ENCODE measurements at regions not wholly inside any gene's neighbourhood (a gene's known extent, or its start where the extent isn't known, plus 50 kb on each side); places are given as distances from the start of the nearest gene placed in this dataset.

DNA sequence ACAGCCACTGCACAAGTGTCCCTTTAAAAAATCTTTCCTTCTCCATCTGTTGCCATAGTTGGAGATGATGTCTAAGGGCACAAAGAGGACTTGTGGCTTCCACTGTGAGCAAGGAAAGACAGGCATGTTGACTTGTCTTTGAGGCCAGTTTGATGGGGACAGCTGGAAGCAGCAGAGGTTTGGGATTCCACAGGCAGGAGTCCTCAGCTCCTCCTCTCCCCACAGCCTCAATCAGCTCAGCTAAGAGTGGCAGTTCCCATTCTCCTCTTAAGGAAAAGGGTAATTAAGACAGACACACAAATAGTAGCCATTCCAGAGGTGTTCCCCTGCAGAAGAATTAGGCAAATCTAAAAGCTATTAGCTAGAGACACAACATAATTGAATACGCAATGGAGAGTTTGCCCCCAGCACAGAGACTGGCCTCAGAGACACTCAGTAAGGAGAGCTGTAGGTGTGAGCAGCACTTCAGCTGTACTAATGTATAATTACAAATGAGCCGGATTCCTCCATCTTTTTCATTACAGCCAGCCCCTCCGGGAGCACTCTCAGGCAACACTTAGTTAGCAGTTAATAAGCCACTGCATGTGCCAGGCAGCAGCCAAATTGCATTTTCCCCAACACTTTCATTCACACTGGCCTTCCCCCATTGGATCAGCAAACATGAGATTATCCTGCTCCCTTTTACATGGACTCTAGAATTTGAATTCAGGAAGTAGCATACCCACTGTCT, 434.0 kb downstream of the FOXO1 start:
- DNase-seq: no peak

DNA sequence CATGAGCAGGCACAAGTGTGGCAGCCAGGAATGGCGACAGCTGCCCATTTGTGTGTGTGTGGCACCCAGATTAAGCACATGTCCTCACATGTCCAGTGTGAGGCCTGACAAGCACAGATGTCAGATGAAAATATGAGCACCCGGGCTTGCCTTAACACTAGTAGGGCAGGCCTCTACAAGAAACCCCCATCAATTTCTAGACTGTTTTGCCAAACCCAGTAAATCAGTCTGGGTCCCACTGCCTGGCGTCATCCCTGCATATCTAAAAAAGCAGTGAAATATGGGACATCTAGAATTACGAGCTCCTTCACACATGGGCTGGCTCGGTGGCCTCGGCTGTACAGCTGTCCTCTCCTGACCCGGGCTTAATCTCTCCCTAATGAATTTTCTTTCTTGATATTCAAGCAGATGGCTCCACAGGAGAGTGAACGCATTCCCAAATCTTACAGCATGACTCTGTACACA, 432.7 kb downstream of the FOXO1 start:
- DNase-seq: no peak

DNA sequence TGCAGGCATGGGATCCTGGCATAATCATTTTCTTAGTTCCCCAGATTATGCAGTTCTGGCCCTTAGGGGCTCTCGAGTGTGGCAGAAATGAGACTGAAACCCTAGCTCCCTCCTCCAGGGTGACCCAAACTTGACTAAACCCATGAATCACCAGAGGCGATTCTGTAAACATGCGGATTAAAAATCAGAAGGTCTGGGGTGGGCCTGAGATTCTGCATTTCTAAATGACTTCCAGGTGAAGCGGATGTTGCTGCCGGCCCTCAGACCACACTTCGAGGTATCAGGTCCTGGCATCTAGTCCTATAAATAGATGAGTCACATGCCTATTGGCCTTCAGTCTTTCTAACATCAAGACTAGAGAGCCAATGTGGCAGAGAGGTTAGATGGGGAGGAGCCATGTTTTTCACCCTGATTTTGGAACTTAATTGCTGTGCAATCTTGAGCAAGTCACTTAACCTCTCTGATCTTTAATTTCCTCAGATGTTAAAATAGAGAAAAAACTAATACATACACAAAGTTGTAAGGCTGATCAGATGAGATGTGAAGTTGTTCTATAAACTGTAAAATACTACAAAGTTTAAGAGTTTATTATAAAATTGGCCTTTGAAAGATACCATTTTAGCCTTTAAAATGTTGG, 431.2 kb downstream of the FOXO1 start:
- no peak for DNase-seq

DNA sequence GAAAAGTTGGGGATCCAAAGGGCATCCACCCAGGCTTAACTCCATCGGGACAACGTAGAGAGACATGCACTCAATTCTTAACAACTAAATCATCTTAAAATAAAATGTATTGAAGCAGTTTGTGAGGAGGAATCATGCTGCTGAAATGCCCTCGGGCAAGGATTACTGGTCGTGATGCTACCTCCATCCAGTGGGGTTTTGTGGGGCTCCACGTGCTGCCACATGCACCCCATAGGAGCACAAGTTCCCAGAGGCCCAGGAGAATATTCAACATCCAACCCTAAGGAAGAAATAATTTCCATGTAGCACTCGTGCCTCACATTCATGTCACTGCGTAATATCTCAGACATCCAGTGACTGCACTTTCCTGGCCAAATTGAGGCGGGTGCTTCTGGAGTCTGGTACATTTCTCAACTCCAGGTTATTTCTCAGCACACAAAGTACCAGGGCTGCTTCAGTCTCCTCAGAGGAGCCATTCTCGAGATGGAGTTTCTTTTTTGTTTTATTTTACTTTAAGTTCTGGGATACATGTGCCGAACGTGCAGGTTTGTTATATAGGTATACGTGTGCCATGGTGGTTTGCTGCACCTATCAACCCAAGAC, 429.8 kb downstream of the FOXO1 start:
- DNase-seq: no peak

DNA sequence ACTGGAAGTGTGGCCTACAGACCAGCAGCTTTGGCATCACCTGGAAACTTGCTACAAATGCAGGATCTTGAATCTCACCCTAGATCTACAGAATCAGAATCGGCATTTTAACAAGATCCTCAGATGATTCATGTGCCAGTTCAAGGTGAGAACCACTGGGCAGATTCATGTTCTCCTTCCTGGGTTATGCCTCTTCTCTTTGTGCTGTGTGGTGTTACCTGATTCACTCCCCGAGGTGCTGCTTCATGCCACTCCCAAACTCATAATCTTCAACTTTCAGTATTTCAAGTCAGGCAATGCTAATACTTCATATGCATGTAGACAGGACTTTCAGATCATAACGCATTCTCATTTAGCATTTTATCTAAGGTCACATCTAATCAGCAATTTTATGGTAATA, 427.7 kb downstream of the FOXO1 start:
- DNase-seq: no peak

DNA sequence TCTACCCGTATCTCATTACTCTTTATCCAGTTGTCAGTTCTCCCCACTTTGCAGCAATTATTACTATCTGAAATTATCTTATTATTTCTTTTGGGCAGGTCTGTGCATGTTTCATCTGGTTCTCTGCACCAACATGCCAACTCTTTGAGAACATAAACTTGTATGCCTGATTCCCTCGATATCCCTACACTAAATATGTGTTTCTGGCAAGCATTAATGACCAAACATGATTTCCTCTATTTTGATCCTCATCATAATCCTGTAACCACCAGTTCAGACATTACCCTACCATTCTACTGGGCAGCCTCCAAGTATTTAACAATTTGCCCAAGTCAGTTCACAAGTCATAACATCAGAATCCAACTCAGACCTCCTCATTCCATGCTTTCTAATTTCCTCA, 426.1 kb downstream of the FOXO1 start:
- no peak for DNase-seq

DNA sequence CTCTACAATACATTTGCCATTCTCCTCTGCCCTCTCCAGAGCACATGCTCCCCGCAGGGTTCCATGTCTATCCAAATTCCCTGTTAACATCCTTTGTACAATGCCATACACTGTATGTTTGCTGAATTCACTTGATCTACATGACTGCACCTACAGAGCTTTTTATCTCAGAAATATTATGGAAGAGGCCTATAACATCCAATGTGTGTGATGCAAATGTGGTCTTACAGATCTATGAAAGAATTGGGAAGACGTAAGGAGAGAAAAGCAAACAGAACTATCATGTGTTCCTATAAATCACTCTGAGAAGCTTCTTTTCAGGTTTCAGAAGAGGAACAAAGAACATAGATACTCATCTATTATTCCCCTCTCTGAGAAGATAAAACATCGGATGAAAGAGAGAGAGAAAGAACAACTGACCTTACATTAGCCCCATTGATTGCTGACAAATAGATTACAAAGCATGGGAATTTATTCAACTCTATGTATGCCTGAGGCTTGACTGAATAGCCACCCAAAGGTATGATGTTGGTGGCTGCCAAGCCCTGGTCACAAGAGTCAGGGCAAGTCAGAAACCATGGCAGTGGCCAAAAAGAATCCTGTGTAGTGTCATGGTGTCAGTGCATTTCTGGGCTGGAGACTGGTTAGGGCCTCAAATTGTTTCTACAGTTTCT, 425.2 kb downstream of the FOXO1 start:
- DNase-seq: no peak

DNA sequence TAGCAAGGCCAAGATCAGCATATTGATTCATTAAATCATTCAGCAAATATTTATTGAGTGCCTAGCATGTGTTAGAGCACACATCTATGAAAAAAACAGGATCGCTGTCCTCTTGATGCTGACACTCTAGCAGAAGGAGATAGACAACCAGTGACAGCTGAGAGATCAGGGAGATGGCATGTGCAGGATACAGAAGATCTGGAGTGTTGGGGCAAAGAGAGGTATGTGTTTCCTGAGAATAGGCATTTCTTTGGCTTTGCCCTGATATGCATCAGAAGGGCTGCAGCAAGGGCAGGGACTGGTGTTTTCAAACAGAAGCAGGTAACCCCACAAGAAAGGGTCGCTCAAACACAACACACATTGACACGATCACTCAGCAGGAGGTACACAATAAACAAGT, 423.4 kb downstream of the FOXO1 start:
- no peak for DNase-seq

DNA sequence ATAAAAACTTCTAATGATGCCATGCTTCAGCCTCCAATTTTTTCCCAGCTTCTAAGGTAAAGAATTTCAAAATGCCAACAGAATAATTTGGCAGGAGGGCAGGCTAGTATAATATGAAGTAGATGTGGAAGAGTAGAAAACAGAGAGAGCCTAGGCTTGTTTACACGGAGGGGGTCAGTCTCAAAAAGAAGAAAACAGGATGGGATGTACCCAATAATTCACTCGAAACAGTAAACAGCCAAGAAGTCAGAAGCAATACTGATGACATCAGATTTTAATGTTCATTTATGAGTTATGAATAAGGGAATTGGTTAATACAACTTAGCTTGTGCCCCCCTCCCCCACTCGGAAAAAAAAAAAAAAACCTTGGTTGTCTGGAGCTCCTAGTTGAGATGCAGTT, 422.5 kb downstream of the FOXO1 start:
- DNase-seq: no peak

DNA sequence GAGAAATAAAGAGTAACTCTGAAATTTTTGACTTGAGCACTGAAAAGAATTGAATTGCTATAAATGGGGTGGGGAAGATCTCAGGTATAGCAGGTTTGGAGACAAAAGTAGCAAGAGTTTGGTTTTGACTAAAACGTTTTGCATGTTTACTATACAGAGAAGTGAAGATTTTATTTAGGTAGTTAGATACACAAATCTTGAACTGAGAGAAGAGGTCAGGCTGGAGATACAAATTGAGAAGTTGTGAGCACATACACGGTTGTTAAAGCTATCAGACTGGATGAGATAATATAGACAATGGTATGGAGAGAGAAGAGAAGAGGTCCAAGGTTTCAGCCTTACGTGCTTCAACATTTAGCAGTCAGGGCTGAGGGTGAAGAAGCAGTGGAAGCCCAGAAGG, 420.9 kb downstream of the FOXO1 start:
- DNase-seq: no peak

DNA sequence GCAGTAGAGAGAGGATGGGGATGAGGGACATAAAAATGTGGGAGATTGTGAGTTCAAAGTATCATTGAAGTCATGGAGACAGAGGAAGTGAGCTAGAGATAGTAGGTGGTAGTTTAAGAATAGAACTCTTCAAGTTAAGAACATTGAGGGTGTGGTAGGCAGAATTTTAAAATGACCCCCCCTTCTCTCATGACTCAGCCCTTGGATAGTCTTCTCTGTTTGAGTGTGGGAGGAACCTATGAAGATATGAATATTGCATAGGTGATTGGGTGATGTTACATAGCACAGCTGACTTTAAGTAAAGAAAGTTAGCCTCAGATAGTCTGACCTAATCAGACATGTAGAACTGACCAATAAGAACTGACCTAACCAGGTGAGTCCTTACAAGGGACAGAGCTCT, 418.6 kb downstream of the FOXO1 start:
- DNase-seq: no peak

DNA sequence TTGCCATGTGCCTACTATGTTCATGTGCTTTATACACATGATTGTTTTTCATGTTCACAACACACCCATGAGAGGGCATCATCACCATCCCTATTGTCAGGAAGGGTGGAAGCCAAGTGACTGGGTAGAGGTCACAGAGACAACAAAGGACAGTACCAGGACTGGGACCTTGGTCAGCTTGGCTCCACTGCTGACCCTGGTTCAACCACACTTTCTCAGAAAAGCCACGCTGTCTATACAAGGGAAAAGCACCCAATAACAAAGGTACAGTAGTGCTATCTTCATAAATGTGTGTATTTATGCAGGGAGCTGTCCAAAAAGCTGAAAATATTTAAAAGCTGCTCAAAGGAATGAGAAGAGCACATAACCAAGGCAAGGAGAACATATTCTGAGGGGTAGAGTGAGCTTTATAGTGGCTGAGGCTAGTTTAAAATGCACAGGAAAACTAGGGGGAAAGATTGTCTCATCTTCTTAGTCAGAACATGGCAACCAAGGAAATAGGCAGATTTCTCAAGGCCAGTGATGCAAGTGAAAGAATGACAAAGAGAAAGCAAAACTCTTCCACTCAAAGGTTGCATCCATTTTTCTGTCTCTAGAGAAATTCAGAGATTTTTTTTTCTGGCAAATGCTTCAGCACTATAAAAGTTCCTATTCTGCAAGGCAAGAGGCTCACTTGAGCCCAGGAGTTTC, 415.0 kb downstream of the FOXO1 start:
- no peak for DNase-seq

DNA sequence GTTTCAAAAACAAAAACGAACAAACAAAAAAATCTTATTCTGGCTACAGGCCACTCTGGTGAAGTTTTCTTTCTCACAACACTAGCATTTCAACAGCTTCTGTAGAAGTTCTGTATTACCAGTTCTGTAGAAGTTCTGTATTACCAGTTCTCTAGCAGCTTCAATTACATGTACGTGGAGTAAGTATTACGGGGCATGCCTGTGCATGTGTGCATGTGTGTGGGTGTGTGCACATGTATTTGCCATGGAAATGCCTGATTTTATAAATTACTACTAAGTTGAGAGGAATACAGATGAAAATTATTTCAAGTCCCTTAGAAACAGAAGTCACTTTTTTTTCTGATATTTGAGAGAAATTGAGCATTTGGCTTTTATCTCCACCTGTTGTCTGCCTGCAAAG, 414.2 kb downstream of the FOXO1 start:
- DNase-seq: no peak

DNA sequence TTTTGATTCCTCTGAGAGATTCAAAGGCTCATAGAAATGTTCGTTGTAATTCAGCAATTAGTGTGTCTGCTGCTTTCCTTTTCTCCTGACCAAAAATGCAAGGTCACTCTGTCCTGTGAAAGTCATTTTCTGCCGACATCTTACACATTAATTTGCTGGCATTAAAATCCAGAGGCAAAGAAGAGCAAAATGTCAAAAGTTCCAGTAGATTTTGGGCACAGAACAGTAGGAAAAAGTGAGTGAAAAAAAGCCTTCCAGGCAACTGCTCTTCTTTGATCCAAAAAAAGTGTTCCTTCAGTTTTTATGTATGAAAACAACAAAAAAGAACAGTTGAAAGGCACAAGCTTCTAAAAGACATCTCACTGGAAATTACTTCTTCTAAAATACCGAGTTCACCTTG, 413.8 kb downstream of the FOXO1 start:
- no peak for DNase-seq

DNA sequence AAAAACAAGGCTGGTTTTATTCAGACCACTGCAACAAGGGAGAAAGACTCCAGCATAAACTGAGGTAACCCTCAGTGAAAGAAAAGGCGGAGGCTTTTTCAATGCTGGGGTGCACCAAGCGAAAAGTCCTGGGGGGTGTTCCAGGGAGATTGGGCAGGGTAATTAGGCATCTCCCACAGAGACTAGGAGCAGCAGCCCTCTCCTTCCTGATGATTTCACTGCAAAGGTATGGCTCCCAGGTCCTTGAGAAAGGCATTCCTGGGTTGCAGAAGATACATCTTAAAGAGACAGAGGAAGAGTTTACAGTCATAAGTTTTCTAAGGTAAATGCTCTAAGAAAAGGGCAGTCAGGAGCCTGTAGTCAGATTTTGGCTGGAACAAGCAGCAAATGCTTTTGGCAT, 412.0 kb downstream of the FOXO1 start:
- no peak for DNase-seq

DNA sequence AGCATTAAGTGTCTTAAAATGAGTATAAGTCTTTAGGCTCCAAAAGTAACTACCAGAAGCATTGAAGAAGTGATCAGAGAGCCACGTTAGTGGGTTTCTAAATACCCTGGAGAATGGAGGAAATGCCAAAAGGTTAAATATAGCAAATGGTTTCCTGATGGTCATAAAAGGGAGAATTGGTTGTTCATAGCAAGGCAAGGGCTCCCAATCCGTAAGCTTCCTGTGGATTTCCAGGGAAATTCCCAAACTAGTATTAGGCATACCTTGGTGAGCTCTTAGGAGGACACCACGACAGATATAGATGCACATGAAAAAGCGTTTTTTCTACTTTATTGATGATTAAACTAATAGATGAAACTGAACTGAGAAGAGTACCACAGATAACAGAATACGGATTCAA, 410.9 kb downstream of the FOXO1 start:
- DNase-seq: no peak

DNA sequence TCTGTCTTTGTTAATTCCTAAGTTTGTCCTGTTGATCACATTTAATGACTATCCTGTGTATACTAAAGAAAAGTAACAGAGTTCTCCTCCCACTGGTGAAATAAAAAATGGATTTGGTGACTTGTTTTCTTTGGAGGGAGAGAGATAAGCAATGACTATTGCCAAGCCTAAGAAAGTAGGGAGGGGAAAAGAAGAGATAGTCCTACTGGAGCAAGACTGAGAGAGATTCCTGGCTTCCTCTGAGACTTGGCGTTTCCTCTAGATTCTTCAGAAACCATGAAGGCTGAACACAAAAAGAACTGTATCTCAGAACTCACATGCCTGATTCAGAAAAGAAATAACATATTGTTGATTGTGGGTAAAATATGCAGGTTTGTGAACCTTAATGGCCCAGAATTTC, 406.5 kb downstream of the FOXO1 start:
- DNase-seq: no peak

DNA sequence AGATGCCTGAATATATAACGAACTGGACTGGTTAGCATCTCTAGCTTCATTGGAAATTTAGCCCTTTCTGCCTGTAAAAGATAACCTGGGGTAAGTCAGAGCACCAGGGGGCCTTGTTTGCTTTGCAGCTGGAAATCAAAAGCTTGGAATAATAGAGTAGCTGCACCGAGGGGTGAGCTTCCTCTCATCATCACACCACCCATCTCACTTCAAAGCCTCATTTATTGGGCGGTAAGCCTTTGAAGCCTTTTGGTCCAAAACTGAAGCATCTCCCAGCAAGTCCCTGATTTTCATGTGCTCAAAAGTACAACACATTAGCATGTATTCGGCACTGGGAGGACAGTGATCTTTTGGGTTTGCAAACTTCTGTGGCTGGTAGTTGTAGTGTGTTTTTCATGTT, 405.1 kb downstream of the FOXO1 start:
- DNase-seq: no peak

DNA sequence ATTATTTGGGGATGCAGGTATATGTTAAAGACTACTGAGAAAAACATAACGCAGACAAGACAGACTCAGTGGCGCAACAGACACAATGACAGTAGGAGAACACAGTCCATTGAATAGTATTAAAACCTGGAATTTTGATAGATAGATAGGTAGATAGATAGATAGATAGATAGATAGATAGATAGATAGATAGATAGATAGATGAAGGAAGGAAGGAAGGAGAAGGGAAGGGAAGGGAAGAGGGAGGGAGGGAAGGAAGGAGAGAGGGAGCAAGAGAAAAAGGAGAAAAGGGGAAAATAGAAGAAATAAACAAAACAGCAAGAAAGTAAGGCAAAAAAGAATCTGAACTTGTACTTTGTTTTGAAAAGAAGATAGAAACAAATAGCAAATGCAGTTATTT, 404.5 kb downstream of the FOXO1 start:
- DNase-seq: no peak

DNA sequence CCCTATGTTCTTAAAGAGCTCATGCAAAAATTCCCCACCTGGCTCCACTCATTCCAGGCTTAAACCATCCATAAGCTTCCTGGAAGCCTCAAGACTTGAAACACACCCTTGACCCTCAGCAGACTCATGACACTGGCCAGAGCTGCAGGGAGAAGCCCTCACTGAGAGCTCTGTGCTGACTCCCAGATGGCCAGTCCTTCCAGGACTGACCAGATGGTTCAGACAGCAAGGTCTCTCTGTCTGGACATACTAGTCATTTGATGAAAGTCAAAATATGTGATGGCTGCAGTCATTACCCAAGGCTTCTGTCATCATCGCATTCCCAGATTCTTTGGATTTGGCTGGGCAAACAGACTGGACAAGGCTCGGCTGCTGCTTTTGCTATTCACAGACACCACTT, 397.4 kb downstream of the FOXO1 start:
- no peak for DNase-seq

DNA sequence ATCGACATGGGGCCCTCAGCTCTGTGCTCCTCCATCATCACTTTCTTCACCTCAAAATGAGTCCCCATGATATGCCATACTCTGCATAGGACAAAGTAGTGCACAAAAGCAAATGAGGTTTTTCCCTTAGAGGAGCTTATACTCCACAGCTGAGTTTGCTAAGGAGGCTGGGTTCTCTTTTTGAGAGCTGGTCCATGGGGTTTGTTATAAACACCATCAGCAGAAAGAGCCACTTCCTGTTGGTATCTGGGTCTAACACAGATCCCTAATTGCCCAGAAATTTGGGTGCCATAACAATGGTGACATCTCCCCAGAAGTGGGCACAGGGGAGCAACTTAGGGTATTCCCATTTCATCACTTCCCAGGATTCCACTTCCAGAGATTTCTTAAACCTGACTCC, 395.7 kb downstream of the FOXO1 start:
- no peak for DNase-seq

DNA sequence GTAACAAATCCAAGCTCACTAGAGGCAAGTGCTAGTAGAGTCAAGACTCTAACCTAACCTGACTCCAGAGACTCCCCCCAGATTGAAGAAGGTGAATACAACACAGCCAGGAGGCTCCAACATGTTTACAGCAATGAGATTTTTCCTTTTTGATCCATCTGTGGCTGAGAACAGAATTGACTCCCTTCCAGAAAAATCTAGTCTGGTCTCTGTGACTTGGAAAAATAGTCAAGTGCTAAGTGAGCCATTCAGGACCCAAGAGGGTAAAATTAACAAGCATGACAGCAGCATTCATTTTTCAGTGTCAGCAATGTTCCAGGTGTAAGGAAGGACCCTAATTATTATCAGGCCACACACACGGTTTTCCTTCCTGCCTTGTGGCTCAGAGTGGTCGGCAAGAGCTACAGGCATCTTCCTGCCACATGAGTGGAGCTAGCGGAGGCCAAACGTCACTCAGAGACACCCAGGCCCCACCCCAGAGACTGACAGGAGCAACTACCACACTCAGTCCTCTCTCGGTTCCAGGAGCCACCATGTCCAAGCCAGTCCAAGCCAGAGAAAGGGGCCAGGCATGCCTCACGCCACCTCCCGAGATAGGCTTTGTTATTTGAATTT, 395.1 kb downstream of the FOXO1 start:
- no peak for DNase-seq
